LNCAP (cell line): ENCODE measurements at regions not wholly inside any gene's neighbourhood (a gene's known extent, or its start where the extent isn't known, plus 50 kb on each side); places are given as distances from the start of the nearest gene placed in this dataset.

Source experiments
- CTCF ChIP-seq: fragments of 450-650 bp; IDR thresholded peaks from 2 replicates; pipeline ENCODE4 v1.5.1; 2017; ENCODE audit warnings: mild to moderate bottlenecking

GRCh38 chr1:102420034-102420433 is 423.3 kb upstream of the OLFM3 start:
- TF ChIP-seq CTCF = no peak
